GM18873 (cell line): ENCODE measurements at regions not wholly inside any gene's neighbourhood (a gene's known extent, or its start where the extent isn't known, plus 50 kb on each side); places are given as distances from the start of the nearest gene placed in this dataset.
"Not testable (repeated sequence)": the region's sequence is repeated elsewhere in the genome, so short reads cannot be mapped to it uniquely, and the experiment has no call there.

Experiments used
- ATAC-seq: cut with Tn5 transposase; IDR thresholded peaks from one replicate; pipeline ENCODE4 v1.9.1; 2021; ENCODE audit warnings: mild to moderate bottlenecking, moderate library complexity, moderate number of reproducible peaks; ENCODE audit not compliant: unreplicated experiment, low FRiP score

- not testable (repeated sequence) for ATAC-seq
These were observed 92.0 kb upstream of the IGLL5 start for GRCh38 chr22:22795639-22796038.

- no peak for ATAC-seq
These were observed 90.9 kb upstream of the IGLL5 start for GRCh38 chr22:22796724-22797123.

- no peak for ATAC-seq
These were observed 89.4 kb upstream of the IGLL5 start for GRCh38 chr22:22798232-22798616.

- no peak for ATAC-seq
These were observed 88.9 kb upstream of the IGLL5 start for GRCh38 chr22:22798716-22799115.

DNA sequence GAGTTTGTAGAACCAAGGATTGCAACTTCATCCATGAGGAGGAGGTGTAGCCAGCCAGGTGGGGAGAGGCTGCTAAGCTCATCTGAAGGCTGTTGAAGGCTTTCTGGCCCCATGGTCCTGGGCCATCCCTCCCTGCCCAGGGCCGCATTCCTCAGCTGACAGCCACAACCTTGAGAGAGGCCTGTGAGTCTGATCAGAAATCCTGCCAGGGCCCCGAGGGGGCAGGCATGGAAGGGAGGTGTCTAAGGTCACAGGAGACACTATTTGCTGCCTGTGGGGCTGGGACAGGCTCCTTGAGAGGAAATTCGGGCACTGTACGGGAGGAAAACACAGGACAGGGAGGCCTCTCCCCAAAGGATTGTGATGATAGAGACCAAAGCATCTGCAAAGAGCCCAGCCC, 88.1 kb upstream of the IGLL5 start:
- ATAC-seq: no peak

DNA sequence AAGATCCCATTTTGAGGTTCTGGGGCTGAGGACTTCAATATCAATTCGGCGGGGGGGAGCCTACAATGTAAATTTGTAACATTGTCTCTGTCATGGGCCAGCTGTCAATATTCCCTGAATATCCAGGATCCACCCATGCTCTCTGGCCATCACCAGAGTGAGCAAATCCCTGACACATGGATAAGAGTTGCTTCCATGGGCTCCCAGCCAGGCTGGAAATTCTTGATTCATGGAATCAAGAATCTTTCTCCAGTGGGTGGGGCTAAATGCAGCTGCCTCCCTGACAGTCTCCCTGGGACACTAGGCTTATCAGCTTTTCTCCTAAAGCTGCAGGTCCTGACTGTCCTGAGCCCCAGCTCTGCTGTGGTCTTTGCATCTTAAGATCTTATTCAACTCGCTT, 86.9 kb upstream of the IGLL5 start:
- no peak for ATAC-seq

DNA sequence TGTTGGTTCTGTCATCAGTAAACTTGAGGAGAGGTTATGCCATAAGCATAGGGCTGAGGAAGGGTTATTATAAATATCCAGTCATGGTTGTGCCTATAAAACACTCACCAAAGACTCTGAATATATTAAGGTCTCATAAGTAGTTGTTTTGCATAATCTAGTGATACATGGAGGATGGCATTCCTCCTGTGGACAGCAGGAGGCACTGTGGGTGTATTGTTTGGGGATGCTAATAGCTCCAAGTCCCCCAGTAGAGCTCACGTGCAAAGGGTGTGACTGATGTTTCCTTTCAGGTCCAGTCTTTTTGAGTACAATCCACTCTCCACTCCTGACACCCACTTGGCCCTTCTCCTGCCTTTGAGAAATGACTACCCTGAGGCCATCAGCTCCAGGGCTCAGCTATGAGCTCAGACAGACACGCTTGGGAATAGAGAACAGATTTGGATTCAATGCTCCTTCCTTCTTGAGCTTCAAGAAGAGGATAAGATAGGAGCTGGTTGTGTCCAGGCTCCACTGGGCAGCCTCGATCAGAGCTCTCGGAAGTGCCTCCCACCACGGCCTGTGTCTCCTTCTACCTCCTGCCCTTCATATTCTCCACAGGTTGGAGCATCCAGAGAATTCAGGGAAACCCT, 85.2 kb upstream of the IGLL5 start:
- ATAC-seq: no peak

DNA sequence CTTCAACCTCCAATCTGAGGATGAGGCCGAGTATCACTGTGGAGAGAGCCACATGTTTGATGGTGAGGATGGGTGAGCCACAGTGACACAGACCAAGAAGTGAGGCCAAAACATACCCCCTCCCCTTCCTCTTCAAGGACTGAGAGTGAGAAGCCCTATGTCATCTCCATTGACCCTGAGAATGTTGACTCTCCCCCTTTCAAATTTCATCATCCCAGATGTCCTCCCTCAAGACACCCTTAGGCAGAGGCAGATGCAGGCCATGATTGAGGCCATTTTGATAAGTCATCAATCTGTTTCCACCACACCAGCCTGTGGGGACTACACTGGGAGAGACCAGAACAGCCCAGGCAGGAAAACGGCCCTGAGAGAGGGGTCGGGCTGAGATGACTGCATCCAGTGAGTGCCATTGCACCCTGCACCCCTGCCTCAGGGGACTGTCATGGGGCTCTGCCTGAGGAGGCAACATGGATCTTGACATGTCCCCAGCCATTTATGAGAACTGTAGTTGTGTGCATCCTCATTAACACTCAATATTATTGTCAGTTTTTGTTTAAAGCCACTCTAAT, 84.2 kb upstream of the IGLL5 start:
- ATAC-seq: no peak

- no peak for ATAC-seq
These were observed 77.6 kb upstream of the IGLL5 start for GRCh38 chr22:22810018-22810427.

DNA sequence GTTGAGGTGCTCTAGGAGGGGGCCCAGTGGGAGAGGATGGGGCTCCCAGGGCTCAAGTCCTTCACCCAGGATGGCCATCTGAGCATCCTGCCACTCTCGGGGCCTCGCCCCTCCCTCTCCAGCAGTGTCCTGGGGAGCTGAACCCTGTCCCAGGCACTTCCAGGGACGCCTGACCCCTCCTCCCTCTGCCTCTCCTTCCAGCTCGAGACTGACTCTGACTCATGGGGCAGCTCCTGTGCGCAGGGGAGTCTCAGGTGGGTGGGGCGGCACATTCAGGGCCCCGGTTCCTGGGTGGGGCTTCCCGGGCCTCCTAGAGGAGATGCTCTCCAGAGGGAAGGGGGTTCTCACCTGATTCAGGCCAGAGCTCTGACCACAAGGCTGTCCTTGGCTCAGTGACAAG, 77.1 kb upstream of the IGLL5 start:
- ATAC-seq: no peak

DNA sequence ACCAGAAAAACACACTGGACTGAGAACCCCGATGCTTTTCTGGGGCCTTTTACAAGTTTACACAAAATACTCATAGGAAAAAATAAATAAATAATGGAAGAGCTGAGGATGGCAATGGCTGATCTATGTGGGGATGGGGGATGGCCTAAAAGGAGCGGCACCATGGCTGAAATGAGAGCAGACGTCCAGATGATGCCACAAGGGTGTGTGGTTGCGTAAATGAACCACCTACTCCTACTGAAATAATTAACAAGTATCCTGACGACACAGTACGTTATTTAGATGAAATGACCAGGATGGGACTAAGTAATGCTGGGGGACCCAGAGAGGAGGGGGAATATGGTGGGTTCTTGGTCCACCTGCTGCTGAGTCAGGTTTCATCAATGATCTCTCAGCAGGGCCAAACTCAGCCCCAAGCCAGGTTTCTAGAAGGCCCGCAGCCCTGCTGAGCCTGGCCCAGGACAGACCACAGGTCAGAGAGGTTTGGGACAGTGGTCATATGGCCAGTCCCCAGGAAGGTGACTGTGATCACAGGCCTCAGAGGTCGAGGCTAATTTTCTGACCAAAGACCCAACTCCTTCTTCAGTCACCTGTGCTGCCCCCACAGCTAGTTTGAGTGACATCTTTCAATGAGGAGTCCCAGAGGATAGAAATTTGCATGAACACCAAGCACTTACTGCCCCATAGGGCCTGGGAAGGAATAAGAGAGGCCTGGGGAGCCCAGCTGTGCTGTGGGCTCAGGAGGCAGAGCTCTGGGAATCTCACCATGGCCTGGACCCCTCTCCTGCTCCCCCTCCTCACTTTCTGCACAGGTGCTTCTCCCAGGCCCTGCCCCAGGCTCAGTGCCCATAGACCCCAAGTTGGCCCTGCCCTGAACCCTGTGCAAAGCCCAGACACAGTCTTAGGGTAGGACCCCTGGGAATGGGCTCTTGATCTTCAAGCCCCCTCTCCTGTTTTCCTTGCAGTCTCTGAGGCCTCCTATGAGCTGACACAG, 76.3 kb upstream of the IGLL5 start:
- no peak for ATAC-seq

DNA sequence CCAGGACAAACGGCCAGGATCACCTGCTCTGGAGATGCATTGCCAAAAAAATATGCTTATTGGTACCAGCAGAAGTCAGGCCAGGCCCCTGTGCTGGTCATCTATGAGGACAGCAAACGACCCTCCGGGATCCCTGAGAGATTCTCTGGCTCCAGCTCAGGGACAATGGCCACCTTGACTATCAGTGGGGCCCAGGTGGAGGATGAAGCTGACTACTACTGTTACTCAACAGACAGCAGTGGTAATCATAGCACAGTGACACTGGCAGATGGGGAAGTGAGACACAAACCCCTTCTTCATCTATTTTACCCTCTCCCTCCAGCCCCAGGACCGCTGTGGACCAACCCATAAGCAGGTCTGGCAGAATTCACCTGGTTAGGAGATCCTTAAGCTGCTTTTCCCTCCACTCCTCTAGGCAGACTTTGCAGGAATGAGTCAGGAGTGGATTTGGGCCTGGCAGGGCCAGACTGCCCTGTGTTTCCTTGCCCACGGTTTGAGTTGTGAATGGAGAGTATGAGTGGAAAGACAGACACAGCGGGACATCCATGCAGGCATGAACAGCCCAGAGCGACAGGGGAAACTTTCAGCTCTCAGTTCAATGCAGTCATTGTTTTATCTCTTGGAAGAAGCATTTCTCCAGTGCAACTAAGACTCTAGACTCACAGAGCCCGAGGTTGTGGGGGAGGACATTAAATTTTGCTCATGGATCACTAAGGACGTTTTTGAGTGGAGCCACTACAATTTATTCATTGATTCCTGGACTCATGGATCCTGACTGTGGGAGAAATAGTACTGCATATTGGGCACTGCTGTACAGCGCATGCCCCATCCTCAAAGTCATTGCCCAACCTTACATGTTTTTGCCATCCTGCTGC, 75.3 kb upstream of the IGLL5 start:
- no peak for ATAC-seq

- ATAC-seq: no peak
These were observed 74.2 kb upstream of the IGLL5 start for GRCh38 chr22:22813126-22814075.

DNA sequence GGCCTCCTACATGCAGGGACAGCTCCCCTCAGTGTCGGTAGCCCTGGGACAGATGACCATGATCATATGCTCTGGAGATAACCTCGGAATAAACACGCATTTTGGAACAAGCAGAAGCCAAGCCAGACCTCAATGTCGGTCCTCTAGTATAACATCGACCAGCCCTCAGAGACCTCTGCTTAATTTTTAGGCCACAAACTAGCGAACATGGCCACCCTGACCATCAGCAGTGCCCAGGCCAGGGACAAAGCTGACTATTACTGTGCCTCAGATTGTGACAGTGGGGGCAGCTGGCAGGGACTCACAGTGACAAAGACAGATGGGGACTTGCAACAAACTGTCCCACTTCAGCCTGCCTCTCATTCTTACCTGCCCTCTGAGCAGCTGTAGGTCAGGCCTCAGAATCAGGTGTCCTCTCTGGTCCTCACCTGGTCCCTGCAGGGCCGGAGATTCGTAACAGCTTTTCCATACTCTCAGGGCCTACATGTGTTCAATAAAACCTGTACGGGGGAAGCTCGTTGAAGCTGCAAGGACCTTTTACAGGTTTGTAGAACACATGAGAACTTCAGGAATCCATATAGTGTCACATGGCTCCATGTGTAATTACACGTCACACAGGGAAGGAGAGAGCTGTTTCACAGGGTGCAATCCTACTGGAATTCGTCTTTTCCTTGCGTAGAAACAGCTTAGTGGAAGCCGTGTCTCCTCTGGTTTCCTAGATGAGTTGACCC, 72.8 kb upstream of the IGLL5 start:
- no peak for ATAC-seq

DNA sequence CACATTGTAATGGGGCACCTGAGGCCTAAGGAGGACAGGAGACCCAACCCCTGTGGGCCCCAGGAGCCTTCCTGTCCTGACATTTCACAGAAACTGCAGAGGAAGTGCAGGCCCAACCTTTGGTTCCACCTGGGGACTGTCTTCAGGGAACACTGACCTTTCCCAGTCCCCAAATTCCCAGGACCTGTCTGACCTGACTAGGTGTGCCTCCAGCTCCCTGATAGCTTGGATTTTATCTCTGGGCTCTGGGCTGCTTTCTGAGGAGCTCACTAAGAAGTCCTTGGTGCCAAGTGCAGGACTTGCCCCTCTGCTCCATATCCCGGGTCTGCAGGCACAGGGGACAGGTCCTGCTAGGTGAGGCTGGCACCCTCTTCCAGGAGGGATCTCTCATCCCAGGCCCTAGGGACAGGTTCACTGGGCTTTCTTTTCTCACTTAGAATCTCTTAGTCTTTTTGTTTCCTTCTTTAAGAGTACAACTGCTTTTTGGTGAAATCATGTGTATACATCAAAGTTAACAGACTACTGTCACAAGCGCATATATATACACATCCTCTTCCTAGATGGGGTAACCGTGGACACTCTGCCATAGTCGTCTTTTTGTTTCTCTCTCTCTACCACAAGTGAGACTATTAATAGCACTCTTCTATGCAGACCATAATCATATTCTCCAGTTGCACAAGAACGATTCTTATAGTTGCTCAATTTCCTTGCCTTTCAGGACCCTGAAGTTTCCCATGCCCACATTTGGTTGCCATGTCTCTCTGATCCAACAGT, 72.0 kb upstream of the IGLL5 start:
- no peak for ATAC-seq

- no peak for ATAC-seq
These were observed 71.5 kb upstream of the IGLL5 start for GRCh38 chr22:22816171-22816514.

DNA sequence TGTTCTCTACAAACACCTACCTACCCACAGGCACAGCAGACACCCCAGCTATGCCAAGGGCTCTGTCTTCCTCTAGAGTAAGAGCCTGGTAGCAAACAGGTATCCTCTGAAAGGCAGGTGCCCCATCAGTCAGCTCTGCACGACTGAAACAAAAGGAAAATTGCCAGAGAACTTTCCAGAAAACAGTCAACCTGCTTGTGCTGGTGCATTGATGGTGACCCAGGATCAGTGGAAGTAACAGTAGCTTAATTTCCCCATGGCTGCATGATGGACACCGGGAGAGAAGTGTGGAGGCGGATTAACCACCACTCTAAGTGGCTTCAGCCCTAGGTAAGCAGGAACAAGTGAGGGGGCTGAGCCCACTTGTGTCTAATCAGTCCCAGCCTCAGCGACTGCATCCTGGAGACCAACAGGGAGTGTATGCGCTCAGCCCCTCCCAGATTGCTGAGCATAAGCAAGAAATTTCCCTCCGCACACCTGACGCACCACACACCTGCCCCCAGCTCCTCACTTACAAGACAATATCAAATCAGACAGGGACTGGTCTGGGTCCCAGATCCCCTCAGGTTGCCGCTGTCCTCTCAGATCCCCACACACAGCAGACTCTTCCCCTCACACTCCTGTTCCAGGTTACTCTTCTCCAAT, 70.7 kb upstream of the IGLL5 start:
- no peak for ATAC-seq
